H1 (cell line): ENCODE measurements at regions not wholly inside any gene's neighbourhood (a gene's known extent, or its start where the extent isn't known, plus 50 kb on each side); places are given as distances from the start of the nearest gene placed in this dataset.

Experiments used
- EP300 ChIP-seq, 2 experiments: IDR thresholded peaks; 1 replicate in 1 of 2; 2 replicates in 1 of 2; pipeline ENCODE4 v1.6.1; 2011 to 2012; ENCODE audit warnings: low read depth in 2 of 2, low read length in 2 of 2, mild to moderate bottlenecking in 2 of 2, borderline replicate concordance in 1 of 2, inconsistent platforms in 1 of 2, moderate library complexity in 1 of 2
- JUN ChIP-seq: IDR thresholded peaks from 2 replicates; pipeline ENCODE4 v1.6.1; 2011; ENCODE audit warnings: low read depth, mild to moderate bottlenecking, improper control_type of control experiment, low read length
- RBBP5 ChIP-seq: IDR thresholded peaks from 2 replicates; pipeline ENCODE4 v1.7.1; 2012; ENCODE audit warnings: low read depth, mild to moderate bottlenecking, inconsistent platforms, low read length, moderate library complexity, borderline replicate concordance
- TEAD4 ChIP-seq: IDR thresholded peaks from 2 replicates; pipeline ENCODE4 v1.6.1; 2012; ENCODE audit warnings: low read depth, low read length, inconsistent platforms, mixed read lengths
- TF ChIP-seq, protein P1 (sequence below), 3 experiments: IDR thresholded peaks; 1 replicate in 2 of 3; 2 replicates in 1 of 3; pipeline versions ENCODE4 v1.5.1 to v1.6.1; 2011; ENCODE audit warnings: low read length in 3 of 3, mild to moderate bottlenecking in 3 of 3, inconsistent platforms in 2 of 3, low read depth in 1 of 3, moderate library complexity in 1 of 3; ENCODE audit not compliant: insufficient read depth in 1 of 3; ENCODE audit errors: control extremely low read depth in 1 of 3

DNA sequence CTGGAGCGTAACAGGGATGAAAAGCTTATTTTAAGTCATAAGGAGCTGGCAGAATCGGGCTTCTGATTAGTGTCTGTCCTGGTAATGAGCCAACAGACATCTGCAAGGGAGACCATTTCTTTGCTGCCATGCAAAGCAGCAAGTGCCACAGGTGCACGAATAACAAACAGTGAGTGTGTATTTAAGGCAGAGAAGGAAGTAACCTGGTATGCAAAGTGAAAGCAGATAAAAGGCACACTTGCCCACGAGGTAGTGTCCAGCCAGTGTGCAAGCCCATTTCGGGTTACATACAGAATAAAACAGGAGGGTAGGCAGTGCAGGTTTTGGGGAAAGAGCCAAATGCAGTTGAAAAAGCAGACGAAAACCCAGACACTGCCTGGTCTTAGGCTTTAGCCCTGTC, 1153.7 kb downstream of the SI start:
- TF ChIP-seq JUN (no peak), TEAD4 (no peak), RBBP5 (no peak), EP300 (IDR thresholded peaks at IDR 0.05; ENCODE audit: borderline replicate concordance in 1 of 2, low read depth in 2 of 2, low read length in 2 of 2) (no peak)
- TF ChIP-seq, protein P1, sequence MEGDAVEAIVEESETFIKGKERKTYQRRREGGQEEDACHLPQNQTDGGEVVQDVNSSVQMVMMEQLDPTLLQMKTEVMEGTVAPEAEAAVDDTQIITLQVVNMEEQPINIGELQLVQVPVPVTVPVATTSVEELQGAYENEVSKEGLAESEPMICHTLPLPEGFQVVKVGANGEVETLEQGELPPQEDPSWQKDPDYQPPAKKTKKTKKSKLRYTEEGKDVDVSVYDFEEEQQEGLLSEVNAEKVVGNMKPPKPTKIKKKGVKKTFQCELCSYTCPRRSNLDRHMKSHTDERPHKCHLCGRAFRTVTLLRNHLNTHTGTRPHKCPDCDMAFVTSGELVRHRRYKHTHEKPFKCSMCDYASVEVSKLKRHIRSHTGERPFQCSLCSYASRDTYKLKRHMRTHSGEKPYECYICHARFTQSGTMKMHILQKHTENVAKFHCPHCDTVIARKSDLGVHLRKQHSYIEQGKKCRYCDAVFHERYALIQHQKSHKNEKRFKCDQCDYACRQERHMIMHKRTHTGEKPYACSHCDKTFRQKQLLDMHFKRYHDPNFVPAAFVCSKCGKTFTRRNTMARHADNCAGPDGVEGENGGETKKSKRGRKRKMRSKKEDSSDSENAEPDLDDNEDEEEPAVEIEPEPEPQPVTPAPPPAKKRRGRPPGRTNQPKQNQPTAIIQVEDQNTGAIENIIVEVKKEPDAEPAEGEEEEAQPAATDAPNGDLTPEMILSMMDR (IDR thresholded peaks at IDR 0.05; ENCODE audit: control extremely low read depth in 1 of 3, insufficient read depth in 1 of 3, low read depth in 1 of 3, low read length in 3 of 3), result no peak
